HEK293 (cell line): ENCODE measurements at regions not wholly inside any gene's neighbourhood (a gene's known extent, or its start where the extent isn't known, plus 50 kb on each side); places are given as distances from the start of the nearest gene placed in this dataset.

ENCODE experiments used
- CTCF ChIA-PET: fragments of 350-600 bp; formaldehyde crosslinking; extraction: SDS; loops from one replicate; lab custom pipeline; 2021; ENCODE audit warnings: antibody characterized with exemption; lab: Yijun Ruan, JAX
- POLR2A ChIA-PET: fragments of 300-600 bp; formaldehyde crosslinking; extraction: SDS; loops from one replicate; lab custom pipeline; 2020; ENCODE audit warnings: antibody characterized with exemption, inconsistent platforms; lab: Yijun Ruan, JAX
- H3K27ac ChIP-seq: fragments of 200-500 bp; sonication (Bioruptor generic); 2 replicates; pipeline ENCODE4 v1.5.1; 2014; ENCODE audit warnings: low read depth, low read length, control low read depth, inconsistent platforms; ENCODE audit errors: extremely low read depth
- H3K36me3 ChIP-seq, 2 experiments: fragments of 200-500 bp in 1 of 2; sonication (Bioruptor generic) in 1 of 2; 1 replicate in 1 of 2; 2 replicates in 1 of 2; pipeline ENCODE4 v1.5.1; 2014 to 2017; ENCODE audit warnings: inconsistent platforms in 2 of 2, low read length in 2 of 2; ENCODE audit not compliant: control insufficient read depth in 2 of 2, insufficient read depth in 1 of 2
- H3K4me1 ChIP-seq: fragments of 200-500 bp; sonication (Bioruptor generic); 2 replicates; pipeline ENCODE4 v1.5.1; 2014; ENCODE audit warnings: mild to moderate bottlenecking, low read length, inconsistent platforms; ENCODE audit not compliant: control insufficient read depth, insufficient read depth
- H3K4me3 ChIP-seq: 2 replicates; pipeline ENCODE4 v1.5.1; 2011; ENCODE audit warnings: low read depth, mild to moderate bottlenecking, control low read depth, low read length, moderate library complexity
- H3K9me3 ChIP-seq: fragments of 200-500 bp; sonication (Bioruptor generic); 2 replicates; pipeline ENCODE4 v1.5.1; 2014; ENCODE audit warnings: low read depth, low read length, inconsistent platforms; ENCODE audit not compliant: control insufficient read depth, insufficient read depth
- BCL11A ChIP-seq: fragments of 450-650 bp; formaldehyde crosslinking; IDR thresholded peaks from 2 replicates; pipeline ENCODE4 v1.5.1; 2016; ENCODE audit warnings: low read depth, missing biosample characterization, missing genetic modification characterization
- EGR2 ChIP-seq: fragments of 450-650 bp; formaldehyde crosslinking; IDR thresholded peaks from 2 replicates; pipeline ENCODE4 v1.5.1; 2016; ENCODE audit warnings: low read depth, missing biosample characterization, missing genetic modification characterization
- GLIS2 ChIP-seq: fragments of 450-650 bp; formaldehyde crosslinking; IDR thresholded peaks from 2 replicates; pipeline ENCODE4 v1.5.1; 2016; ENCODE audit warnings: missing biosample characterization, missing genetic modification characterization
- HOXD13 ChIP-seq: sonication (generic); formaldehyde crosslinking; IDR thresholded peaks from 2 replicates; pipeline ENCODE4 v1.8.0; 2022; ENCODE audit warnings: missing genetic modification reagents, borderline replicate concordance
- KLF8 ChIP-seq: fragments of 450-650 bp; formaldehyde crosslinking; IDR thresholded peaks from 2 replicates; pipeline ENCODE4 v1.5.1; 2016; ENCODE audit warnings: missing biosample characterization, missing genetic modification characterization
- KLF9 ChIP-seq: fragments of 450-650 bp; formaldehyde crosslinking; IDR thresholded peaks from 2 replicates; pipeline ENCODE4 v1.5.1; 2016; ENCODE audit warnings: missing biosample characterization, missing genetic modification characterization, low read depth
- PATZ1 ChIP-seq: fragments of 450-650 bp; formaldehyde crosslinking; IDR thresholded peaks from 2 replicates; pipeline ENCODE4 v1.5.1; 2016; ENCODE audit warnings: missing biosample characterization, missing genetic modification characterization
- PRDM6 ChIP-seq: fragments of 450-650 bp; formaldehyde crosslinking; IDR thresholded peaks from 2 replicates; pipeline ENCODE4 v1.5.1; 2017; ENCODE audit warnings: missing biosample characterization, missing genetic modification characterization
- YY2 ChIP-seq: fragments of 450-650 bp; formaldehyde crosslinking; IDR thresholded peaks from 2 replicates; pipeline ENCODE4 v1.5.1; 2016; ENCODE audit warnings: missing biosample characterization, missing genetic modification characterization
- ZBTB48 ChIP-seq: fragments of 450-650 bp; formaldehyde crosslinking; IDR thresholded peaks from 2 replicates; pipeline ENCODE4 v1.5.1; 2016; ENCODE audit warnings: missing biosample characterization, missing genetic modification characterization
- ZBTB7A ChIP-seq: fragments of 450-650 bp; formaldehyde crosslinking; IDR thresholded peaks from 2 replicates; pipeline ENCODE4 v1.5.1; 2016; ENCODE audit warnings: low read depth, missing biosample characterization, missing genetic modification characterization
- ZIC2 ChIP-seq: fragments of 450-650 bp; formaldehyde crosslinking; IDR thresholded peaks from 2 replicates; pipeline ENCODE4 v1.5.1; 2016; ENCODE audit warnings: missing biosample characterization, missing genetic modification characterization
- ZNF112 ChIP-seq: fragments of 450-650 bp; formaldehyde crosslinking; IDR thresholded peaks from 2 replicates; pipeline ENCODE4 v1.5.0; 2017; ENCODE audit warnings: missing biosample characterization, missing genetic modification characterization
- ZNF133 ChIP-seq: fragments of 450-650 bp; formaldehyde crosslinking; IDR thresholded peaks from 2 replicates; pipeline ENCODE4 v1.5.1; 2016; ENCODE audit warnings: missing biosample characterization, missing genetic modification characterization
- ZNF211 ChIP-seq: fragments of 450-650 bp; formaldehyde crosslinking; IDR thresholded peaks from 2 replicates; pipeline ENCODE4 v1.5.1; 2016; ENCODE audit warnings: low read depth, missing biosample characterization, missing genetic modification characterization
- ZNF214 ChIP-seq: fragments of 450-650 bp; formaldehyde crosslinking; IDR thresholded peaks from 2 replicates; pipeline ENCODE4 v1.5.1; 2017; ENCODE audit warnings: missing biosample characterization, mild to moderate bottlenecking, missing genetic modification characterization, borderline replicate concordance
- ZNF280D ChIP-seq: fragments of 450-650 bp; formaldehyde crosslinking; IDR thresholded peaks from 2 replicates; pipeline ENCODE4 v1.5.1; 2016; ENCODE audit warnings: missing biosample characterization, missing genetic modification characterization
- ZNF302 ChIP-seq: fragments of 450-650 bp; formaldehyde crosslinking; IDR thresholded peaks from 2 replicates; pipeline ENCODE4 v1.5.1; 2016; ENCODE audit warnings: missing biosample characterization, missing genetic modification characterization, low read depth
- ZNF311 ChIP-seq: fragments of 450-650 bp; formaldehyde crosslinking; IDR thresholded peaks from 2 replicates; pipeline ENCODE4 v1.5.1; 2017; ENCODE audit warnings: missing biosample characterization, missing genetic modification characterization, borderline replicate concordance
- ZNF37A ChIP-seq: fragments of 450-650 bp; IDR thresholded peaks from 2 replicates; pipeline ENCODE4 v1.5.1; 2018; ENCODE audit warnings: missing biosample characterization, missing genetic modification characterization
- ZNF514 ChIP-seq: fragments of 450-650 bp; formaldehyde crosslinking; IDR thresholded peaks from 2 replicates; pipeline ENCODE4 v1.5.1; 2016; ENCODE audit warnings: missing biosample characterization, missing genetic modification characterization
- ZNF548 ChIP-seq: fragments of 450-650 bp; formaldehyde crosslinking; IDR thresholded peaks from 2 replicates; pipeline ENCODE4 v1.5.1; 2016; ENCODE audit warnings: missing biosample characterization, missing genetic modification characterization
- ZNF596 ChIP-seq: fragments of 450-650 bp; IDR thresholded peaks from 2 replicates; pipeline ENCODE4 v1.5.0; 2018; ENCODE audit warnings: missing biosample characterization, mild to moderate bottlenecking, missing genetic modification characterization, moderate library complexity
- ZNF776 ChIP-seq: fragments of 450-650 bp; formaldehyde crosslinking; IDR thresholded peaks from 2 replicates; pipeline ENCODE4 v1.5.0; 2017; ENCODE audit warnings: missing biosample characterization, missing genetic modification characterization, borderline replicate concordance
- ZNF792 ChIP-seq: fragments of 450-650 bp; formaldehyde crosslinking; IDR thresholded peaks from 2 replicates; pipeline ENCODE4 v1.5.1; 2016; ENCODE audit warnings: missing biosample characterization, missing genetic modification characterization
- ZNF830 ChIP-seq: fragments of 450-650 bp; IDR thresholded peaks from 2 replicates; pipeline ENCODE4 v1.5.0; 2018; ENCODE audit warnings: missing biosample characterization, missing genetic modification characterization, low read depth, mild to moderate bottlenecking, moderate library complexity
- ZNF843 ChIP-seq: fragments of 450-650 bp; formaldehyde crosslinking; IDR thresholded peaks from 2 replicates; pipeline ENCODE4 v1.5.1; 2016; ENCODE audit warnings: missing biosample characterization, missing genetic modification characterization

GRCh38 chr20:58022711-58023110 is 205.7 kb downstream of the ANKRD60 start (continued):
- TF ChIP-seq EGR2 (tag by site-specific recombination), result no peak
- TF ChIP-seq ZNF211 (tag by site-specific recombination), result no peak
- no peak for TF ChIP-seq YY2
- no peak for TF ChIP-seq ZNF776 (tag by site-specific recombination)
- no peak for TF ChIP-seq ZNF280D (tag by site-specific recombination)
- TF ChIP-seq ZNF37A (tag by site-specific recombination), result no peak
- no peak for TF ChIP-seq ZNF596
- no peak for TF ChIP-seq ZNF830
- TF ChIP-seq ZNF112 (tag by site-specific recombination), result no peak
- no peak for TF ChIP-seq PATZ1 (tag by site-specific recombination)
- TF ChIP-seq ZNF843 (tag by site-specific recombination), result no peak
- TF ChIP-seq ZBTB7A (tag by site-specific recombination), result no peak

GRCh38 chr20:58021481-58021880 is 207.0 kb downstream of the ANKRD60 start:
- TF ChIP-seq ZBTB48 (tag by site-specific recombination) (no peak), ZNF211 (tag by site-specific recombination) (no peak), ZNF311 (no peak), BCL11A (tag by site-specific recombination) (no peak), ZNF214 (no peak), HOXD13 (CRISPR knock-in tag) (no peak)
- no peak overlapping the region for H3K4me3 ChIP-seq
- no peaks in the 10 kb centered on the region for H3K9me3 ChIP-seq
- no peaks in the 10 kb centered on the region for H3K36me3 ChIP-seq
- ChIA-PET CTCF (no interaction called here), POLR2A (no interaction called here)
- no peaks in the 10 kb centered on the region for H3K4me1 ChIP-seq
- no peak overlapping the region for H3K27ac ChIP-seq

GRCh38 chr20:58020656-58021454 is 207.6 kb downstream of the ANKRD60 start:
- CTCF ChIA-PET, result interaction anchor here (0.6 kb wide), 1 partner anchor 28 kb away, joined by 3 read pairs; no protein-coding TSS in a partner anchor
- POLR2A ChIA-PET, result no interaction called here
- no peaks in the 10 kb centered on the region for H3K36me3 ChIP-seq
- no peaks in the 10 kb centered on the region for H3K4me1 ChIP-seq
- no peak overlapping the region for H3K27ac ChIP-seq
- H3K9me3 ChIP-seq, result no peaks in the 10 kb centered on the region
- no peak overlapping the region for H3K4me3 ChIP-seq
- TF ChIP-seq KLF9 (tag by site-specific recombination) (no peak), ZIC2 (tag by site-specific recombination) (no peak), ZNF548 (tag by site-specific recombination) (no peak), KLF8 (tag by site-specific recombination) (no peak), ZNF133 (tag by site-specific recombination) (no peak), ZBTB7A (tag by site-specific recombination) (no peak), EGR2 (tag by site-specific recombination) (no peak), GLIS2 (tag by site-specific recombination) (no peak), ZNF514 (tag by site-specific recombination) (no peak), PRDM6 (tag by site-specific recombination) (no peak), ZNF792 (tag by site-specific recombination) (no peak), ZNF302 (no peak)
